ENCODE measurements at regions not wholly inside any gene's neighbourhood (a gene's known extent, or its start where the extent isn't known, plus 50 kb on each side); places are given as distances from the start of the nearest gene placed in this dataset.

- CTCF ChIA-PET: no interaction called here
- H3K36me3 ChIP-seq (ENCODE audit: insufficient read depth, low read length): no peaks in the 10 kb centered on the region
- TF ChIP-seq CTCF (IDR thresholded peaks at IDR 0.05): no peak
- Mint-ChIP-seq H3K27ac (no peak overlapping the region), H3K36me3 (ENCODE audit: low read depth) (no peaks in the 10 kb centered on the region), H3K9me3 (peaks cover 6% of the 10 kb centered on the region), H3K27me3 (peaks cover 13% of the 10 kb centered on the region), H3K4me1 (ENCODE audit: low read depth) (no peaks in the 10 kb centered on the region), H3K4me3 (no peak overlapping the region)
- DNase-seq (no peak), ATAC-seq (ENCODE audit: poor library complexity) (no peak)
- H3K27ac ChIP-seq (ENCODE audit: low read depth in 1 of 2, low read length in 2 of 2): no peak overlapping the region
- H3K27me3 ChIP-seq (ENCODE audit: control insufficient read depth in 1 of 2, insufficient read depth in 2 of 2, low read length in 2 of 2): peaks cover 0 to 2% of the 10 kb centered on the region in 2 experiments
- no peaks in the 10 kb centered on the region for H3K4me1 ChIP-seq (ENCODE audit: insufficient read depth, low read length)
- H3K4me3 ChIP-seq (ENCODE audit: low read length): no peak overlapping the region
- intact Hi-C loops (cut with DNase I, micrococcal nuclease): no loop called here
- peaks cover 0 to 7% of the 10 kb centered on the region in 2 experiments for H3K9me3 ChIP-seq (ENCODE audit: control insufficient read depth in 1 of 2, insufficient read depth in 1 of 2, low read length in 2 of 2)
- POLR2A ChIA-PET: no interaction called here
Measured at GRCh38 chr2:221129657-221130056, 442.4 kb downstream of the EPHA4 start.

GRCh38 chr2:221130431-221130830 is 441.7 kb downstream of the EPHA4 start:
- no peak for ATAC-seq (ENCODE audit: poor library complexity)

GRCh38 chr2:221133941-221134340 is 438.2 kb downstream of the EPHA4 start:
- Histone ChIP-seq H3K9me3 (ENCODE audit: control insufficient read depth in 1 of 2, insufficient read depth in 1 of 2, low read length in 2 of 2) (no peaks in the 10 kb centered on the region), H3K4me3 (ENCODE audit: low read length) (no peak overlapping the region), H3K27me3 (ENCODE audit: control insufficient read depth in 1 of 2, insufficient read depth in 2 of 2, low read length in 2 of 2) (no peaks in the 10 kb centered on the region), H3K4me1 (ENCODE audit: insufficient read depth, low read length) (no peaks in the 10 kb centered on the region), H3K36me3 (ENCODE audit: insufficient read depth, low read length) (no peaks in the 10 kb centered on the region), H3K27ac (ENCODE audit: low read depth in 1 of 2, low read length in 2 of 2) (no peak overlapping the region)
- Mint-ChIP-seq H3K27me3 (no peaks in the 10 kb centered on the region), H3K9me3 (no peaks in the 10 kb centered on the region), H3K27ac (no peak overlapping the region), H3K4me1 (ENCODE audit: low read depth) (no peaks in the 10 kb centered on the region), H3K4me3 (no peak overlapping the region), H3K36me3 (ENCODE audit: low read depth) (no peaks in the 10 kb centered on the region)
- CTCF ChIA-PET: no interaction called here
- no peak for TF ChIP-seq CTCF (IDR thresholded peaks at IDR 0.05)
- intact Hi-C loops (cut with DNase I, micrococcal nuclease): no loop called here
- no peak for ATAC-seq (ENCODE audit: poor library complexity)
- POLR2A ChIA-PET: no interaction called here
- no peak for DNase-seq

More at GRCh38 chr2:221130431-221130830, 441.7 kb downstream of the EPHA4 start:
- H3K27ac Mint-ChIP-seq: no peak overlapping the region
- peaks cover 0 to 7% of the 10 kb centered on the region in 2 experiments for H3K9me3 ChIP-seq (ENCODE audit: control insufficient read depth in 1 of 2, insufficient read depth in 1 of 2, low read length in 2 of 2)
- CTCF ChIA-PET: no interaction called here
- intact Hi-C loops (cut with DNase I, micrococcal nuclease): no loop called here
- H3K36me3 Mint-ChIP-seq (ENCODE audit: low read depth): no peaks in the 10 kb centered on the region
- no peaks in the 10 kb centered on the region for H3K36me3 ChIP-seq (ENCODE audit: insufficient read depth, low read length)
- no peak overlapping the region for H3K4me3 Mint-ChIP-seq
- H3K4me1 Mint-ChIP-seq (ENCODE audit: low read depth): no peaks in the 10 kb centered on the region
- no peak overlapping the region for H3K27ac ChIP-seq (ENCODE audit: low read depth in 1 of 2, low read length in 2 of 2)
- TF ChIP-seq CTCF (IDR thresholded peaks at IDR 0.05): no peak
- H3K27me3 ChIP-seq (ENCODE audit: control insufficient read depth in 1 of 2, insufficient read depth in 2 of 2, low read length in 2 of 2): no peaks in the 10 kb centered on the region
- H3K4me1 ChIP-seq (ENCODE audit: insufficient read depth, low read length): no peaks in the 10 kb centered on the region
- no peak for DNase-seq
- peaks cover 13% of the 10 kb centered on the region for H3K27me3 Mint-ChIP-seq
- POLR2A ChIA-PET: no interaction called here
- H3K4me3 ChIP-seq (ENCODE audit: low read length): no peak overlapping the region
- H3K9me3 Mint-ChIP-seq: peaks cover 6% of the 10 kb centered on the region
